HCT116 (cell line): ENCODE measurements at regions not wholly inside any gene's neighbourhood (a gene's known extent, or its start where the extent isn't known, plus 50 kb on each side); places are given as distances from the start of the nearest gene placed in this dataset.

Experiments used
- ATAC-seq: fragments of 200-7000 bp; cut with Tn5 transposase; 2 replicates; pipeline ENCODE4 v1.9.1; 2020; ENCODE audit warnings: mild to moderate bottlenecking, moderate library complexity
- BruUV-seq: library from RNA; stranded (reverse); fragments of 400-500 nt; replicated peaks from 2 replicates; lab custom pipeline; 2021; lab: Mats Ljungman, UMichigan
- CTCF ChIA-PET: fragments of 300-600 bp; sonication (Branson Sonifier 250); formaldehyde crosslinking; loops from one replicate; lab custom pipeline; 2021; ENCODE audit warnings: antibody characterized with exemption; lab: Charles Lee
- POLR2A ChIA-PET: fragments of 300-600, 350-600 bp; sonication (Branson Sonifier 250); formaldehyde crosslinking; loops from one replicate; lab custom pipeline; 2021; ENCODE audit warnings: antibody characterized with exemption; lab: Charles Lee
- RAD21 ChIA-PET, 2 experiments: fragments of 300-600 bp; sonication (Branson Sonifier 250); formaldehyde crosslinking; loops; one replicate each; lab custom pipeline; 2023; ENCODE audit warnings: low total read pairs in 2 of 2; ENCODE audit not compliant: uncharacterized antibody in 2 of 2, unreplicated experiment in 2 of 2, low non-redundant PET in 1 of 2; lab: Charles Lee
- DNase-seq: peaks from one replicate; pipeline ENCODE4 v3.0.0-alpha.2; 2010; ENCODE audit warnings: low read depth, low spot score
- H2AFZ ChIP-seq: fragments of 200-600 bp; shearing (Covaris generic), sonication (generic); 2 replicates; pipeline ENCODE4 v1.6.1; 2017; ENCODE audit warnings: low read depth, mixed run types, mixed read lengths, antibody characterized with exemption, low read length; ENCODE audit not compliant: poor library complexity, severe bottlenecking
- H3K27ac ChIP-seq: 2 replicates; pipeline ENCODE4 v1.5.1; 2012; ENCODE audit warnings: low read depth, low read length
- H3K27me3 ChIP-seq: fragments of 200-600 bp; sonication (generic); 2 replicates; pipeline ENCODE4 v1.6.1; 2016; ENCODE audit warnings: mixed run types, low read length, mixed read lengths; ENCODE audit not compliant: insufficient read depth
- H3K36me3 ChIP-seq, 2 experiments: fragments of 200-500 bp in 1 of 2; fragments of 200-600 bp in 1 of 2; sonication (Bioruptor generic) in 1 of 2; sonication (generic) in 1 of 2; 2 replicates each; pipeline versions ENCODE4 v1.5.1 to v1.6.1; 2014 to 2016; ENCODE audit warnings: low read length in 2 of 2, inconsistent platforms in 1 of 2, mixed read lengths in 1 of 2, mixed run types in 1 of 2; ENCODE audit not compliant: insufficient read depth in 2 of 2, control insufficient read depth in 1 of 2
- H3K4me1 ChIP-seq, 2 experiments: fragments of 200-600 bp in 1 of 2; sonication (generic) in 1 of 2; 2 replicates each; pipeline versions ENCODE4 v1.5.1 to v1.6.1; 2012 to 2017; ENCODE audit warnings: low read length in 2 of 2, inconsistent platforms in 1 of 2, mild to moderate bottlenecking in 1 of 2, mixed read lengths in 1 of 2, mixed run types in 1 of 2, moderate library complexity in 1 of 2; ENCODE audit not compliant: insufficient read depth in 2 of 2, control insufficient read depth in 1 of 2
- H3K4me2 ChIP-seq: fragments of 200-600 bp; sonication (generic); 2 replicates; pipeline ENCODE4 v1.6.1; 2017; ENCODE audit warnings: mixed run types, low read length, mixed read lengths
- H3K4me3 ChIP-seq, 2 experiments: fragments of 200-600 bp in 1 of 2; sonication (generic) in 1 of 2; replicated peaks in 1 of 2; 2 replicates each; pipeline ENCODE4 v1.5.1; 2011 to 2016; ENCODE audit warnings: low read length in 2 of 2, control low read depth in 1 of 2, low read depth in 1 of 2, mild to moderate bottlenecking in 1 of 2, mixed read lengths in 1 of 2, mixed run types in 1 of 2
- H3K79me2 ChIP-seq: fragments of 200-600 bp; sonication (generic); 2 replicates; pipeline ENCODE4 v1.6.1; 2017; ENCODE audit warnings: mild to moderate bottlenecking, mixed run types, low read length, moderate library complexity, mixed read lengths; ENCODE audit not compliant: insufficient read depth
- H3K9ac ChIP-seq: fragments of 200-600 bp; sonication (generic); 2 replicates; pipeline ENCODE4 v1.6.1; 2016; ENCODE audit warnings: low read length, mixed read lengths
- H3K9me2 ChIP-seq: fragments of 200-600 bp; sonication (generic), shearing (Covaris generic); 2 replicates; pipeline ENCODE4 v1.6.1; 2017; ENCODE audit warnings: mixed run types, mild to moderate bottlenecking, moderate library complexity; ENCODE audit not compliant: insufficient read depth
- H3K9me3 ChIP-seq, 2 experiments: fragments of 200-500 bp in 1 of 2; fragments of 200-600 bp in 1 of 2; sonication (Bioruptor generic) in 1 of 2; sonication (generic) in 1 of 2; 2 replicates each; pipeline ENCODE4 v1.6.1; 2014 to 2017; ENCODE audit warnings: low read length in 2 of 2, mixed read lengths in 2 of 2, inconsistent platforms in 1 of 2, low read depth in 1 of 2, mild to moderate bottlenecking in 1 of 2, mixed run types in 1 of 2, moderate library complexity in 1 of 2; ENCODE audit not compliant: control insufficient read depth in 1 of 2, insufficient read depth in 1 of 2
- H4K20me1 ChIP-seq: fragments of 200-600 bp; sonication (generic), shearing (Covaris generic); 2 replicates; pipeline ENCODE4 v1.6.1; 2017; ENCODE audit warnings: mixed run types, mild to moderate bottlenecking, moderate library complexity; ENCODE audit not compliant: insufficient read depth
- EGR1 ChIP-seq: IDR thresholded peaks from 2 replicates; pipeline ENCODE4 v1.6.1; 2012; ENCODE audit warnings: low read depth
- ELF1 ChIP-seq: IDR thresholded peaks from 2 replicates; pipeline ENCODE4 v1.6.1; 2012; ENCODE audit warnings: low read depth, borderline replicate concordance
- EZH2 ChIP-seq: fragments of 200-600 bp; sonication (generic); IDR thresholded peaks from 2 replicates; pipeline ENCODE4 v1.6.1; 2017; ENCODE audit warnings: antibody characterized with exemption, mixed run types
- JUND ChIP-seq: IDR thresholded peaks from 2 replicates; pipeline ENCODE4 v1.6.1; 2012
- POLR2A ChIP-seq: IDR thresholded peaks from 2 replicates; pipeline ENCODE4 v1.7.0; 2011; ENCODE audit warnings: borderline replicate concordance; ENCODE audit not compliant: insufficient read depth, insufficient read length; ENCODE audit errors: extremely low read depth
- POLR2AphosphoS5 ChIP-seq: IDR thresholded peaks from 2 replicates; pipeline ENCODE4 v1.6.1; 2011; ENCODE audit warnings: mild to moderate bottlenecking, low read depth, low read length, moderate library complexity
- REST ChIP-seq: IDR thresholded peaks from 2 replicates; pipeline ENCODE4 v1.6.1; 2012; ENCODE audit warnings: low read depth
- SIN3A ChIP-seq: IDR thresholded peaks from 2 replicates; pipeline ENCODE4 v1.6.1; 2012; ENCODE audit warnings: low read depth
- SRF ChIP-seq: IDR thresholded peaks from 2 replicates; pipeline ENCODE4 v1.6.1; 2012; ENCODE audit warnings: low read depth
- intact Hi-C: fragments of 100-400 bp; cut with micrococcal nuclease; formaldehyde crosslinking; loops from 2 replicates; pipeline ENCODE4 v1.10.0; 2022

GRCh38 chr15:81899024-81899423 is 146.8 kb downstream of the MEX3B start:
- Histone ChIP-seq H3K9me2 (no peaks in the 10 kb centered on the region), H3K4me1 (no peaks in the 10 kb centered on the region), H3K79me2 (no peaks in the 10 kb centered on the region), H3K27me3 (peaks cover 34% of the 10 kb centered on the region), H3K9me3 (no peaks in the 10 kb centered on the region), H3K4me2 (no peak overlapping the region), H3K4me3 (no peak overlapping the region), H4K20me1 (no peaks in the 10 kb centered on the region), H2AFZ (no peak overlapping the region), H3K9ac (no peak overlapping the region), H3K27ac (no peak overlapping the region), H3K36me3 (no peaks in the 10 kb centered on the region)
- ChIA-PET CTCF (no interaction called here), RAD21 (no interaction called here), POLR2A (no interaction called here)
- intact Hi-C loops: no loop called here
- no peak for TF ChIP-seq REST
- no peak for TF ChIP-seq ELF1
- TF ChIP-seq POLR2AphosphoS5: no peak
- TF ChIP-seq JUND: no peak
- TF ChIP-seq EZH2: no peak
- no peak for TF ChIP-seq EGR1
- no peak for TF ChIP-seq SRF
- no peak for TF ChIP-seq SIN3A
- TF ChIP-seq POLR2A: no peak
- DNase-seq: no peak
- no peak for ATAC-seq
- BruUV-seq: no TSS peak
